Erythroblast (primary cell): ENCODE measurements at regions not wholly inside any gene's neighbourhood (a gene's known extent, or its start where the extent isn't known, plus 50 kb on each side); places are given as distances from the start of the nearest gene placed in this dataset.

ENCODE experiments used
- DNase-seq, 2 experiments: peaks; one replicate each; lab custom pipeline; 2025; lab: John Stamatoyannopoulos, UW
- GATA1 ChIP-seq: IDR thresholded peaks from 2 replicates; pipeline ENCODE4 v1.6.1; 2011; ENCODE audit warnings: low read depth, mild to moderate bottlenecking, control low read depth, low read length, moderate library complexity
- POLR2A ChIP-seq: IDR thresholded peaks from 2 replicates; pipeline ENCODE4 v1.6.1; 2011; ENCODE audit warnings: mild to moderate bottlenecking, low read length

DNA sequence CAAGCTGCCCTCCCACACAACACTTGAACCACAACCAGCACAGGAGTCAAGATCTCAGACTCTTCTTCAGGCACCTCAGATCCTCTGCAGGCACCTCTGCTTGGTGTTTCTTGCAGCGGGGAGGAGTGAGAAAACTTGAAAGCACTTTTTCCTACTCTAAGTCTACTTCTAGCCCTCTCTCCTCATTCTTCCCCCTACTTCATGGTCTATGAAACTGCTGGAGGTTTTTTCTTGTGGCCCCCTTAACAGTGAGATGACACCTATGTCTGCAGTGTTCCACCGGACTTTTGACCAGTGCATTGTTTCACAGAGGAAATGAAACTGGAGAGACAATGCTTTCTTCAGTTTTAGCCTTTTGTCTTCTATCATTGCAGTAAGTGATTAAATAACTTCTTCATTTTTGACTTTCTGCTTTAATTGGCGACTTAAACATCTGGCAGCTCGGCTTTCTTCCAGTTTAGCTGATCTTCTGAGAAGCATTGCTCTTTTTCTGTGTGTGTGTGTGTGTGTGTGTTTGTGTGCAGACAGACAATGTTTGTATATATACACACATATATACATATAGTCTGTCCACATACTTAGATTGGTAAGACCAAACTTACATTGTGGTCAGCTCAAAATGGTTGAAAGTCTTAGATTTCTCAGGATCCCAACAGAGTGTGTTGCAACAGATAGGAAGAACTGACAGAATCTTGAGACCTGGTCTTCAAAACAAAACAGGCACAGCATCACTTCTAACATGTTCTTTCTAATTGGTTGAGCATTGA is 1474.0 kb upstream of the TMEFF2 start:
- no peak for TF ChIP-seq GATA1
- no peak for TF ChIP-seq POLR2A

DNA sequence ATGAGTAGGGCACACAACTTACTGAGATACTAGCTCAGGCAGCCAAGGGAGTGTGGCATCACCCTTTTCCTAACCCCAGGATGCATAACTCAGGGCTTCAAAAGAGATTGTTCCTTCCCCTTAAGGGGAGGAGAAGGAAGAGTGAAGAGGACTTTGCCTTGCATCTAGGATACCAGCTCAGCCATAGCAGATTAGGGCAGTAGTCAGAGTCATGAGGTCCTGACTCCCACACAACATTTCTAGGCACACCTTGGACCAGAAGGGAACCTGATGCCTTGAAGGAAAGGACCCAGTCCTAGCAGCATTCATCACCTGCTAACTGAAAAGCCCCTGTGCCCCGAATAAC is 1433.2 kb upstream of the TMEFF2 start:
- DNase-seq = no peak

More for the DNA sequence above, 1474.0 kb upstream of the TMEFF2 start:
- DNase-seq = no peak

GRCh38 chr2:193627187-193627926 is 1432.6 kb upstream of the TMEFF2 start:
- TF ChIP-seq POLR2A = no peak
- no peak for TF ChIP-seq GATA1
- DNase-seq = no peak

More for the DNA sequence above, 1433.2 kb upstream of the TMEFF2 start:
- TF ChIP-seq GATA1 (no peak), POLR2A (no peak)

DNA sequence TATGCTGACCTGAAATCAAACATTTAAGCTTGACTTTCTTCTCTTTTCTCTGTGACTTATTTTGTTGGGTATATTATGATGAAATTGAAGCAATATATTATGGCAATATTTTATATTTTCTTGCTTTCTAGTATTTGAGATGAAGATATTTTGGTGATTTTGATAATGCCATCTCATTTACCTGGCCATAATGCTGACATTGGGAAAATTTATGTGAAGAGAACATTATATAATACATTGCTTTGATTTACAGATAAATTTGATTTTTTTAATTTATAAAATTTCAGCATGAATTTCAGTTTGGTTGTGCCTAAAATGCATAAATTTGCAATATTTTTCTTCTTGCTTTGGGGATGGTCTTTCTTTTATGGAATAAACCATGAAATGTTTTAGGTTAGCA is 1413.7 kb upstream of the TMEFF2 start:
- TF ChIP-seq POLR2A = no peak
- no peak for TF ChIP-seq GATA1
- DNase-seq = no peak

- TF ChIP-seq POLR2A (no peak), GATA1 (no peak)
- no peak for DNase-seq
Measured at GRCh38 chr2:193590831-193591230, 1396.1 kb upstream of the TMEFF2 start.

- no peak for TF ChIP-seq GATA1
- no peak for TF ChIP-seq POLR2A
- peak; percentile 9 to 25 for DNase-seq
Measured at GRCh38 chr2:193584522-193584938, 1389.8 kb upstream of the TMEFF2 start.

- peak in 1 of 2 experiments; percentile 3 for DNase-seq
- TF ChIP-seq GATA1 (no peak), POLR2A (no peak)
Measured at GRCh38 chr2:193583638-193584400, 1389.1 kb upstream of the TMEFF2 start.

DNA sequence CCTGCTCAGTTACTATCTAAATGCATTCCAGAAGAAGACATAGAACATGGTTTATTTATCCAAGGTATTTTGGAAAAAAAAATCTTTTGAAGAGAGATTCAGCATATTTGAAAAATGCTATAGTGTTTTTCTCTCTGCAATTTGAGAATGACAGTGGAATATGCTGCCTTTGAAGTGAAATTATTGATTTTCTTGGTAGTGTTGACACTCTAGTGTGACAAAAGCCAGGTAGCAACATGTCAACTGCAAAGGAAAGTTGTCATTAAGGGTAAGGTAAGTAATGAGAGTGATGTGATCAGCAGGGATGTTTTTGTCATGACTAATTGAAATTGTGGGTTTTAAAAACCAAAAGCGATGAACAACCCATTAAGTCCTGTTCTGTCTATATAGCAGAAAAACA is 1387.1 kb upstream of the TMEFF2 start:
- DNase-seq = no peak

GRCh38 chr2:193580176-193580950 is 1385.6 kb upstream of the TMEFF2 start:
- TF ChIP-seq GATA1 (no peak), POLR2A (no peak)
- DNase-seq = no peak

More for the DNA sequence above, 1387.1 kb upstream of the TMEFF2 start:
- TF ChIP-seq POLR2A (no peak), GATA1 (no peak)

DNA sequence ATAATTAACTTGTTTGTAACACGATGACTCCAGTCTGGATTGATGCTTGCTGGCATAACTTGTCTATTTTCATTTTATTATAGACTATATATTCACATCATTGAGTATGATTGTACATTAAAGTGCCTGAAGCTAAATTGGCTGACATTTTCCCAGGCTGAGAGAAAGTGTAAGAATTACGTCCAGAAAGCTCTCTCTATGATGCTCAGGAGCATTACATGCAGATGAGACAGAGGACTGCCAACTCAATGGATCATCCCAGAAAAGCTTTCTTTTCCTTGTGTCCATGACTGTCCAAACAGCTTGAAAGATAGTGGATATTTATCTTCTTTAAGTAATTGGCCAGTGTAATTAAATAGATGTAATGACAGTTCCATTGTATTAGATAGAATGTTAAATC is 1372.2 kb upstream of the TMEFF2 start:
- DNase-seq = no peak
- TF ChIP-seq GATA1 (no peak), POLR2A (no peak)

DNA sequence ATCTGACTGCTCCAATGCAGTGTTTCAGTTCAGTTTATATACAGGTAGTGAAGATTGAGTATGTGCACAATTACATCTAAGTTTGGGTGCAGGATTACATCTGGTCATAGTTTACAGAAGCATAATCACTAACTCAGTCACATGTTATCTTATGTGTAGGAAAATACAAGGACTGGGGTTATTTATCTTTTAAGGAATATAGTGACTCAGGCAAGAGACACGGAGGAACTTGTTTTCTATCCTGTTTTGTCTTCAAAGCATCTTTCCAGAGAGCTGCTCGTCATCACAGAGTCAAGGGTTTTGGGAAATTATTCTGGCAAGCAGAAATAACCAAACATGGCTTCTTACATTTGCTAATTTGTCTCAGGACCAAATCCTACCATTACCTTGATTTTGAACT is 1371.5 kb upstream of the TMEFF2 start:
- no peak for DNase-seq
- TF ChIP-seq GATA1 (no peak), POLR2A (no peak)

DNA sequence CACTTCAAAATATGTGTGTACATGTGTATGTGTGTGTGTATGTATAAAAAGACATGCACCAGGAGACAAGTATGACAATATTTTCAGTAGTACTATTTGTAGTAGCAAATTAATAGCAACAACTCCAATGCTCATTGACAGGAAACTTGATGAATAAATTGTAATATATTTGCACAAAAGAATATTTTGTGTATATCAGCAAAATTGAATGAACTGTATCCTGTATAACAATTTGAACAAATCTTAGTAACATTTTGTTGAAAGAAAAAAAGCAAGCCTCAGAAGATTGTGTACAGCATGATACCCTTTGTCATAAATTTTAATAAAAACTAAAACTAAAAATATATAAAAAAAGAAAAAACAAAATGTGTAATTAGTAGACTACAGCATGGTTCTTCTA is 1367.3 kb upstream of the TMEFF2 start:
- no peak for TF ChIP-seq GATA1
- no peak for TF ChIP-seq POLR2A
- no peak for DNase-seq

DNA sequence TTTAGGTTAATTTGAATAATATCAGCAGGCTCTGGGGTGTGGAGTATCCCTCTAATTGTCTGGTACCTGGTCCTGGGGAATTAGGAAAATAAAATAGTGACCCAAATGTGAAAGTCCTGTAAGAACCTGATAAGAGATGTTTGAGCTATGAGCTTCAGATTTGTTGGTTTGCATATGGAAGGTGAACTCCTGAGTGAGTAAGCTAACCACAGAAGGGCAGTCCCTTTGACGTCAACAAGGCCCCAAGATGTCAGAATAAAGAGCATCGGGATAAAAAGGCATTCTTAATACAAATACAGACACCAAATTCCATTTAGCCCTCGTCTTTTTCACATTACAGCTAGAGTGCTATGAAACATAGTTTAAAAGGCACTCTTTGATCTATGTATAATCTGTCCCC is 1366.3 kb upstream of the TMEFF2 start:
- no peak for DNase-seq
- TF ChIP-seq POLR2A (no peak), GATA1 (no peak)
